Smooth muscle cell (in vitro differentiated cells): ENCODE measurements at regions not wholly inside any gene's neighbourhood (a gene's known extent, or its start where the extent isn't known, plus 50 kb on each side); places are given as distances from the start of the nearest gene placed in this dataset.

ENCODE experiments used
- DNase-seq: peaks from one replicate; lab custom pipeline; 2025; ENCODE audit not compliant: unreplicated experiment; lab: John Stamatoyannopoulos, UW
- H2AFZ ChIP-seq: fragments of 200-600 bp; sonication (generic); 2 replicates; pipeline ENCODE4 v1.6.0; 2016; ENCODE audit warnings: antibody characterized with exemption, low read depth, mild to moderate bottlenecking
- H3F3A ChIP-seq: fragments of 200-600 bp; sonication (generic); 2 replicates; pipeline ENCODE4 v1.6.0; 2017; ENCODE audit warnings: antibody characterized with exemption, low read depth
- H3K27ac ChIP-seq: fragments of 200-600 bp; sonication (generic); 2 replicates; pipeline ENCODE4 v1.5.1; 2016; ENCODE audit warnings: low read depth, mild to moderate bottlenecking
- H3K27me3 ChIP-seq: fragments of 200-600 bp; sonication (generic); 2 replicates; pipeline ENCODE4 v1.6.1; 2016; ENCODE audit warnings: low read depth, mild to moderate bottlenecking
- H3K36me3 ChIP-seq: fragments of 200-600 bp; sonication (generic); 2 replicates; pipeline ENCODE4 v1.5.1; 2016; ENCODE audit warnings: low read depth
- H3K4me1 ChIP-seq: fragments of 200-600 bp; sonication (generic); 2 replicates; pipeline ENCODE4 v1.5.1; 2016; ENCODE audit warnings: low read depth
- H3K4me2 ChIP-seq: fragments of 200-600 bp; sonication (generic); 2 replicates; pipeline ENCODE4 v1.6.0; 2016; ENCODE audit warnings: mild to moderate bottlenecking
- H3K4me3 ChIP-seq: fragments of 200-600 bp; sonication (generic); 2 replicates; pipeline ENCODE4 v1.5.1; 2016; ENCODE audit warnings: mild to moderate bottlenecking
- H3K79me2 ChIP-seq: fragments of 200-600 bp; sonication (generic); 2 replicates; pipeline ENCODE4 v1.6.0; 2016; ENCODE audit warnings: low read depth, mild to moderate bottlenecking
- H3K9ac ChIP-seq: fragments of 200-600 bp; sonication (generic); 2 replicates; pipeline ENCODE4 v1.6.0; 2016; ENCODE audit warnings: low read depth
- H3K9me3 ChIP-seq: fragments of 200-600 bp; sonication (generic); replicated peaks from 2 replicates; pipeline ENCODE4 v1.5.1; 2016; ENCODE audit warnings: low read depth
- H4K20me1 ChIP-seq: fragments of 200-600 bp; sonication (generic); 2 replicates; pipeline ENCODE4 v1.6.0; 2016; ENCODE audit warnings: low read depth
- CTCF ChIP-seq: fragments of 200-600 bp; sonication (generic); IDR thresholded peaks from 2 replicates; pipeline ENCODE4 v1.5.1; 2017; ENCODE audit warnings: borderline replicate concordance, mild to moderate bottlenecking, antibody characterized with exemption; ENCODE audit not compliant: insufficient read depth, poor library complexity, severe bottlenecking
- WGBS: methylation state at CpG from one replicate; pipeline ENCODE4 v1.1.7; 2016; ENCODE audit warnings: low lambda C conversion rate; 5-methylcytosine and 5-hydroxymethylcytosine counted together

GRCh38 chr15:98167722-98168268, 207.3 kb downstream of the ARRDC4 start:
- Histone ChIP-seq H3K4me3 (no peak overlapping the region), H3K27ac (no peak overlapping the region), H3K36me3 (no peaks in the 10 kb centered on the region), H2AFZ (no peak overlapping the region), H3K27me3 (no peaks in the 10 kb centered on the region), H3K9me3 (no peaks in the 10 kb centered on the region), H3K4me1 (no peaks in the 10 kb centered on the region), H3K4me2 (no peak overlapping the region), H4K20me1 (no peaks in the 10 kb centered on the region), H3F3A (no peaks in the 10 kb centered on the region), H3K9ac (no peak overlapping the region), H3K79me2 (no peaks in the 10 kb centered on the region)
- WGBS = 71% methylated on average over 4 of the region's 4 CpGs
- TF ChIP-seq CTCF = no peak
- DNase-seq = no peak

DNA sequence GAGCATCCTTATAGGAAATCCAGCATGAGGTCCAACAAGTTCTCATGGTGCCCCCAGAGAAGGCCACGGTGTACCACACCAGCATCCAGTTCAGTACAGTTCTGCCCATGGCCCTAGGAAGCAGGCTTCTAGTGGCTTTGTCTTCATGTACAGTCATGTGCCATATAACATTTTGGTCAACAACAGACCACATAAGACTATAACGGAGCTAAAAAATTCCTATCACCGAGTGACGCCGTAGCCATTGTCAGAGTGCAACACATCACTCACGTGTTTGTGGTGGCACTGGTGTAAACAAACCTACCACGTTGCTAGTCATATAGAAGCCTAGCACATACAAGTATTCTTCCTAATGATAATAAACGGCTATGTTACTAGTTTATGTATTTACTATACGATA, 209.0 kb downstream of the ARRDC4 start:
- no peaks in the 10 kb centered on the region for H3K4me1 ChIP-seq
- TF ChIP-seq CTCF = no peak
- H3K4me2 ChIP-seq = no peak overlapping the region
- no peak overlapping the region for H2AFZ ChIP-seq
- no peaks in the 10 kb centered on the region for H4K20me1 ChIP-seq
- no peak overlapping the region for H3K27ac ChIP-seq
- peaks cover 5% of the 10 kb centered on the region for H3K27me3 ChIP-seq
- H3K79me2 ChIP-seq = no peaks in the 10 kb centered on the region
- no peak overlapping the region for H3K4me3 ChIP-seq
- WGBS = 90% methylated on average over 9 of the region's 9 CpGs
- no peaks in the 10 kb centered on the region for H3K9me3 ChIP-seq
- DNase-seq = no peak
- H3K36me3 ChIP-seq = no peaks in the 10 kb centered on the region
- no peak overlapping the region for H3K9ac ChIP-seq
- H3F3A ChIP-seq = no peaks in the 10 kb centered on the region

DNA sequence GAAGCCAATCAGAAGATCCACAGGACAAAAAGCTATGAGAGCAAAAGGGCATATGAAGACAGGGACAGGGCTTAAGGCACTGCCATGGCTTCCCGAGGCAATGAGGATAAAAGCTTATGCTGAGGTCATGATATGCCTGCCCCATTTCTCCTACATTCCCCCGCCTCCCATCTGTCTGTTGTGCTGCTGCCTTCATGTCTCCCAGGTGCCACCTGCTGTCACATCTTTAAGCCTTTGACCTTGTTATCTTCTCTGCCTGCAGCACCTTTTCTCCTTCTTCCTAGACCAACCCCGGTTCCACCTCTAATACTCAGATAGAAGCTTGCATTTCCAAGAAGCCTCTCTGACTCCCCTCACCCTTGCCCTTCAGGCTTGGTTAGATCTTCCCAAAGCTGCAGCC, 213.8 kb downstream of the ARRDC4 start:
- WGBS = 46% methylated on average over 3 of the region's 3 CpGs
- no peak overlapping the region for H2AFZ ChIP-seq
- TF ChIP-seq CTCF = peak; percentile 14

GRCh38 chr15:98174841-98175240, 214.3 kb downstream of the ARRDC4 start:
- H3K4me1 ChIP-seq = no peaks in the 10 kb centered on the region
- no peaks in the 10 kb centered on the region for H3K36me3 ChIP-seq
- H3K27me3 ChIP-seq = peaks cover 40% of the 10 kb centered on the region
- no peak overlapping the region for H2AFZ ChIP-seq
- H3K9me3 ChIP-seq = no peaks in the 10 kb centered on the region
- 90% methylated on average over 3 of the region's 3 CpGs for WGBS
- H3K9ac ChIP-seq = no peak overlapping the region
- no peak overlapping the region for H3K4me3 ChIP-seq
- no peak overlapping the region for H3K4me2 ChIP-seq
- no peak for TF ChIP-seq CTCF
- H3F3A ChIP-seq = no peaks in the 10 kb centered on the region
- H3K79me2 ChIP-seq = no peaks in the 10 kb centered on the region
- no peak overlapping the region for H3K27ac ChIP-seq
- no peaks in the 10 kb centered on the region for H4K20me1 ChIP-seq
- DNase-seq = no peak

More for the DNA sequence above, 213.8 kb downstream of the ARRDC4 start:
- no peak overlapping the region for H3K4me2 ChIP-seq
- H3K36me3 ChIP-seq = no peaks in the 10 kb centered on the region
- H3F3A ChIP-seq = no peaks in the 10 kb centered on the region
- no peak overlapping the region for H3K4me3 ChIP-seq
- no peaks in the 10 kb centered on the region for H3K4me1 ChIP-seq
- no peak overlapping the region for H3K9ac ChIP-seq
- H3K27ac ChIP-seq = no peak overlapping the region
- no peaks in the 10 kb centered on the region for H3K9me3 ChIP-seq
- no peaks in the 10 kb centered on the region for H3K79me2 ChIP-seq
- no peak for DNase-seq
- H3K27me3 ChIP-seq = peaks cover 34% of the 10 kb centered on the region
- no peaks in the 10 kb centered on the region for H4K20me1 ChIP-seq
